ENCODE measurements at regions not wholly inside any gene's neighbourhood (a gene's known extent, or its start where the extent isn't known, plus 50 kb on each side); places are given as distances from the start of the nearest gene placed in this dataset.

- ATAC-seq (no peak), DNase-seq (ENCODE audit: low read depth, low spot score) (no peak)
- no peaks in the 10 kb centered on the region for H3K4me1 ChIP-seq (ENCODE audit: control insufficient read depth in 1 of 2, insufficient read depth in 2 of 2, low read length in 2 of 2)
- no peak overlapping the region for H3K9ac ChIP-seq (ENCODE audit: low read length)
- H3K27ac ChIP-seq (ENCODE audit: low read depth, low read length), result no peak overlapping the region
- ChIA-PET CTCF (interaction anchor here (1.0 kb wide), 1 partner anchor 293 kb away, joined by 3 read pairs; no protein-coding TSS in a partner anchor), POLR2A (no interaction called here), RAD21 (ENCODE audit: low non-redundant PET in 1 of 2, low total read pairs in 2 of 2, uncharacterized antibody in 2 of 2, unreplicated experiment in 2 of 2) (no interaction called here)
- no peaks in the 10 kb centered on the region for H3K9me3 ChIP-seq (ENCODE audit: control insufficient read depth in 1 of 2, insufficient read depth in 1 of 2, low read depth in 1 of 2, low read length in 2 of 2)
- no peaks in the 10 kb centered on the region for H3K79me2 ChIP-seq (ENCODE audit: insufficient read depth, low read length)
- no peaks in the 10 kb centered on the region for H3K36me3 ChIP-seq (ENCODE audit: control insufficient read depth in 1 of 2, insufficient read depth in 2 of 2, low read length in 2 of 2)
- H3K27me3 ChIP-seq (ENCODE audit: insufficient read depth, low read length), result no peaks in the 10 kb centered on the region
- H3K9me2 ChIP-seq (ENCODE audit: insufficient read depth), result no peaks in the 10 kb centered on the region
- BruUV-seq (replicated peaks), result no TSS peak
- no peaks in the 10 kb centered on the region for H4K20me1 ChIP-seq (ENCODE audit: insufficient read depth)
- no peak overlapping the region for H3K4me3 ChIP-seq (replicated peaks in 1 of 2; ENCODE audit: low read depth in 1 of 2, low read length in 2 of 2)
- no peak overlapping the region for H3K4me2 ChIP-seq (ENCODE audit: low read length)
- no peak for TF ChIP-seq CBX3 (IDR thresholded peaks at IDR 0.05; ENCODE audit: low read depth)
- TF ChIP-seq SRF (IDR thresholded peaks at IDR 0.05; ENCODE audit: low read depth), result no peak
- no peak for TF ChIP-seq JUND (IDR thresholded peaks at IDR 0.05)
- no peak for TF ChIP-seq ATF3 (IDR thresholded peaks at IDR 0.05)
- no peak for TF ChIP-seq YY1 (IDR thresholded peaks at IDR 0.05; ENCODE audit: extremely low read depth, insufficient replicate concordance, low read depth, low read length)
- TF ChIP-seq CEBPB (IDR thresholded peaks at IDR 0.05; ENCODE audit: low read depth), result no peak
- no peak for TF ChIP-seq ZFX (IDR thresholded peaks at IDR 0.05)
- no peak for TF ChIP-seq ELF1 (IDR thresholded peaks at IDR 0.05; ENCODE audit: borderline replicate concordance, low read depth)
- no peak for TF ChIP-seq EZH2 (IDR thresholded peaks at IDR 0.05)
- TF ChIP-seq SP1 (IDR thresholded peaks at IDR 0.05; ENCODE audit: low read depth), result no peak
- TF ChIP-seq TCF7L2 (IDR thresholded peaks at IDR 0.05; ENCODE audit: borderline replicate concordance, extremely low read depth, insufficient read depth, insufficient read length), result no peak
- no peak for TF ChIP-seq MAX (IDR thresholded peaks at IDR 0.05)
- no peak for TF ChIP-seq RAD21 (IDR thresholded peaks at IDR 0.05; ENCODE audit: low read depth)
- TF ChIP-seq POLR2A (IDR thresholded peaks at IDR 0.05; ENCODE audit: borderline replicate concordance, extremely low read depth, insufficient read depth, insufficient read length), result no peak
- no peak for TF ChIP-seq SIN3A (IDR thresholded peaks at IDR 0.05; ENCODE audit: low read depth)
- no peak for TF ChIP-seq FOSL1 (IDR thresholded peaks at IDR 0.05; ENCODE audit: low read depth)
- TF ChIP-seq EZH2phosphoT487 (IDR thresholded peaks at IDR 0.05; ENCODE audit: borderline replicate concordance), result no peak
- no peak for TF ChIP-seq ZNF274 (IDR thresholded peaks at IDR 0.05; ENCODE audit: low read depth, low read length)
- TF ChIP-seq REST (IDR thresholded peaks at IDR 0.05; ENCODE audit: low read depth), result no peak
- intact Hi-C loops (cut with micrococcal nuclease), result no loop called here
- H2AFZ ChIP-seq (ENCODE audit: low read depth, low read length, poor library complexity, severe bottlenecking), result no peak overlapping the region
Observed at GRCh38 chr7:112707655-112708054, 82.5 kb downstream of the TMEM168 start.
